MM.1S (cell line): ENCODE measurements at regions not wholly inside any gene's neighbourhood (a gene's known extent, or its start where the extent isn't known, plus 50 kb on each side); places are given as distances from the start of the nearest gene placed in this dataset.

Experiments used
- DNase-seq: peaks from one replicate; pipeline ENCODE4 v3.0.0-alpha.2; 2015
- H2AFZ ChIP-seq: fragments of 300-600 bp; sonication (generic); 2 replicates; pipeline ENCODE4 v1.6.0; 2016; ENCODE audit warnings: antibody characterized with exemption, low read length
- H3F3A ChIP-seq: fragments of 300-600 bp; sonication (generic); 2 replicates; pipeline ENCODE4 v1.6.1; 2016; ENCODE audit warnings: mild to moderate bottlenecking, antibody characterized with exemption, low read length, moderate library complexity, mixed read lengths; ENCODE audit not compliant: insufficient read depth
- H3K27ac ChIP-seq: fragments of 300-600 bp; sonication (generic); 2 replicates; pipeline ENCODE4 v1.5.1; 2016; ENCODE audit warnings: mild to moderate bottlenecking, low read length
- H3K27me3 ChIP-seq: fragments of 300-600 bp; sonication (generic); replicated peaks from 2 replicates; pipeline ENCODE4 v1.6.0; 2016; ENCODE audit warnings: low read length; ENCODE audit not compliant: insufficient read depth
- H3K36me3 ChIP-seq: fragments of 300-600 bp; sonication (generic); replicated peaks from 2 replicates; pipeline ENCODE4 v1.6.1; 2016; ENCODE audit warnings: mild to moderate bottlenecking, low read length, mixed read lengths; ENCODE audit not compliant: insufficient read depth
- H3K4me1 ChIP-seq: fragments of 300-600 bp; sonication (generic); 2 replicates; pipeline ENCODE4 v1.6.1; 2016; ENCODE audit warnings: low read length, mixed read lengths
- H3K4me2 ChIP-seq: fragments of 300-600 bp; sonication (generic); 2 replicates; pipeline ENCODE4 v1.6.0; 2016; ENCODE audit warnings: low read depth, low read length
- H3K4me3 ChIP-seq: fragments of 300-600 bp; sonication (generic); 2 replicates; pipeline ENCODE4 v1.5.1; 2016; ENCODE audit warnings: low read length, mixed read lengths
- H3K79me2 ChIP-seq: fragments of 300-600 bp; sonication (generic); 2 replicates; pipeline ENCODE4 v1.6.1; 2016; ENCODE audit warnings: mixed run types, low read length, mixed read lengths
- H3K9ac ChIP-seq: fragments of 300-600 bp; sonication (generic); 2 replicates; pipeline ENCODE4 v1.6.1; 2016; ENCODE audit warnings: low read length, mixed read lengths
- H3K9me2 ChIP-seq: fragments of 300-600 bp; sonication (generic); replicated peaks from 2 replicates; pipeline ENCODE4 v1.6.1; 2016; ENCODE audit warnings: mild to moderate bottlenecking, low read length, mixed read lengths; ENCODE audit not compliant: insufficient read depth
- H3K9me3 ChIP-seq: fragments of 300-600 bp; sonication (generic); replicated peaks from 2 replicates; pipeline ENCODE4 v1.6.1; 2016; ENCODE audit warnings: mild to moderate bottlenecking, low read length, mixed read lengths; ENCODE audit not compliant: insufficient read depth
- H4K20me1 ChIP-seq: fragments of 300-600 bp; sonication (generic); 2 replicates; pipeline ENCODE4 v1.6.1; 2016; ENCODE audit warnings: mild to moderate bottlenecking, low read length, moderate library complexity, mixed read lengths; ENCODE audit not compliant: insufficient read depth
- EZH2 ChIP-seq: fragments of 300-600 bp; sonication (generic); optimal IDR thresholded peaks from 2 replicates; pipeline ENCODE3; 2017; ENCODE audit warnings: low read depth, mild to moderate bottlenecking, antibody characterized with exemption, low read length, mixed read lengths
- EZH2phosphoT487 ChIP-seq: fragments of 300-600 bp; sonication (generic); IDR thresholded peaks from 2 replicates; pipeline ENCODE4 v1.6.1; 2018; ENCODE audit warnings: antibody characterized with exemption, low read length
- TF ChIP-seq, protein P1 (sequence below): fragments of 300-600 bp; sonication (generic); IDR thresholded peaks from 2 replicates; pipeline ENCODE4 v1.5.1; 2016; ENCODE audit warnings: antibody characterized with exemption, low read length, mixed read lengths

DNA sequence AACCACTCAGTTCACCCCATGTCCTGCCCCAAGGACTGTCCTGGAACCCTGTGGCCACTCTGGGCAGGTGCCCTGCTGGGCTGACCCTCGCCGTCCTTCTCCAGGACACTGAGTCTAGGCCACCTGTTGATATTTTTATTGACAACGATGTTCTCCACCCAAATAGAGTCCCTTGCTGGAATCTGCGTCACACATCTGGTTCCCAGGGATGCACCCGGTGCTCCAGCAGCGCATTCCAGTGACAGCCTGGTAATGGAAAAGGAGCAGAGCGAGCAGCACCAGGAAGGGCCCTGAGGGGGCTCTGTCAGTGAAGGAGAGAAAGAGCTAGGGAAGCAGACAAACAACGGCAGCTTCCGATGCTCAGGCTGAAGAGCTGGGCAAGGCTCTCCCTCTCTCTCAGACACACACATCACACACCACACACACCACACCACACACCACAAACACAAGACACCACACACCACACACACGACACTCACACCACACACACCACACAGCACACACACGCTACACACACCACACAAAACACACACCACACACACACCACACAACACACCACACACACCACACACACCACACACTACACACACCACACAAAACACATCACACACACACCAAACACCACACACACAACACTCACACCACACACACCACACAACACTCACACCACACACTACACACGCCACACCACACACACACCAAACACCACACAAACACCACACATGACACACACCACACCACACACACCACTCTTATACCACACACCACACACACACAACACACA, 117.9 kb upstream of the THBS2 start:
- Histone ChIP-seq H3K4me1 (no peaks in the 10 kb centered on the region), H3K9me2 (no peaks in the 10 kb centered on the region), H3K4me3 (no peak overlapping the region), H3K36me3 (no peaks in the 10 kb centered on the region), H4K20me1 (no peaks in the 10 kb centered on the region), H3K79me2 (no peaks in the 10 kb centered on the region), H3F3A (no peaks in the 10 kb centered on the region), H3K9me3 (no peaks in the 10 kb centered on the region), H2AFZ (no peak overlapping the region), H3K27me3 (no peaks in the 10 kb centered on the region), H3K27ac (no peak overlapping the region), H3K4me2 (no peak overlapping the region), H3K9ac (no peak overlapping the region)
- TF ChIP-seq EZH2 (no peak), EZH2phosphoT487 (no peak)
- TF ChIP-seq, protein P1, sequence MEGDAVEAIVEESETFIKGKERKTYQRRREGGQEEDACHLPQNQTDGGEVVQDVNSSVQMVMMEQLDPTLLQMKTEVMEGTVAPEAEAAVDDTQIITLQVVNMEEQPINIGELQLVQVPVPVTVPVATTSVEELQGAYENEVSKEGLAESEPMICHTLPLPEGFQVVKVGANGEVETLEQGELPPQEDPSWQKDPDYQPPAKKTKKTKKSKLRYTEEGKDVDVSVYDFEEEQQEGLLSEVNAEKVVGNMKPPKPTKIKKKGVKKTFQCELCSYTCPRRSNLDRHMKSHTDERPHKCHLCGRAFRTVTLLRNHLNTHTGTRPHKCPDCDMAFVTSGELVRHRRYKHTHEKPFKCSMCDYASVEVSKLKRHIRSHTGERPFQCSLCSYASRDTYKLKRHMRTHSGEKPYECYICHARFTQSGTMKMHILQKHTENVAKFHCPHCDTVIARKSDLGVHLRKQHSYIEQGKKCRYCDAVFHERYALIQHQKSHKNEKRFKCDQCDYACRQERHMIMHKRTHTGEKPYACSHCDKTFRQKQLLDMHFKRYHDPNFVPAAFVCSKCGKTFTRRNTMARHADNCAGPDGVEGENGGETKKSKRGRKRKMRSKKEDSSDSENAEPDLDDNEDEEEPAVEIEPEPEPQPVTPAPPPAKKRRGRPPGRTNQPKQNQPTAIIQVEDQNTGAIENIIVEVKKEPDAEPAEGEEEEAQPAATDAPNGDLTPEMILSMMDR: no peak
- DNase-seq: no peak

DNA sequence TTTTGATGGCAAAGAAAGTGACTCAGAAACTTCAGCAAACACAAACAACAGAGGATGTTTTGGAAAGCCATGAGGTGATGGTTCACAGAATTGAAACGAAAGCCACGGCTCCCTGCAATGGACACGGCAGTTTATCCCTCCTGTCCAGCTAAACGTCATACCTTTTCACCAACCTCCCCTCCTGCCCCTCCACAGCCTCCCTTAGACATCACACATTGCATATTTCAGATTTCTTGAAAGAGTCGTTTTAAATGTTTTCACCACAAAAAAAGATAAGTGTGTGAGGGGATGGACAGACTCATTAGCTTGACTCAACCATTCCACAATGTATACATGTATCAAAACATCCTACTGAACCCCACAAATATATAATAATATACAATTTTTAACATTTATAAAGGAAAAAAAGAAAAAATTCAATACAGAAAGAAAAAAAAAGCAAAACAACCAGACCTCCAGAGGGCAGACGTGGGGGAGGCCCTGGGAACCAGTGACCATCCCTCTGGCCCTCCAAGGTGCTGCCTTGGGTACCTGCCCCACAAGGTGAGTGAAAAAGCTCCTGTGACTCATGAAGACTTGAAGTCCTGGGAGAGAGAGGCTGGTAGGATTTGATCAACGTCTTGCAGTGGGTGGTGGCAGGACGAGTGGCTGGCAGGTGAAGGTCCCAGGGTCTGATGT, 117.2 kb upstream of the THBS2 start:
- no peak for TF ChIP-seq EZH2
- no peak for TF ChIP-seq EZH2phosphoT487
- TF ChIP-seq, protein P1: no peak
- no peaks in the 10 kb centered on the region for H3K79me2 ChIP-seq
- no peaks in the 10 kb centered on the region for H3K27me3 ChIP-seq
- no peaks in the 10 kb centered on the region for H3K9me3 ChIP-seq
- no peaks in the 10 kb centered on the region for H3F3A ChIP-seq
- no peaks in the 10 kb centered on the region for H3K36me3 ChIP-seq
- no peaks in the 10 kb centered on the region for H3K9me2 ChIP-seq
- no peak overlapping the region for H3K9ac ChIP-seq
- H3K27ac ChIP-seq: no peak overlapping the region
- no peaks in the 10 kb centered on the region for H4K20me1 ChIP-seq
- H3K4me1 ChIP-seq: no peaks in the 10 kb centered on the region
- H2AFZ ChIP-seq: no peak overlapping the region
- no peak for DNase-seq
- H3K4me2 ChIP-seq: no peak overlapping the region
- no peak overlapping the region for H3K4me3 ChIP-seq

DNA sequence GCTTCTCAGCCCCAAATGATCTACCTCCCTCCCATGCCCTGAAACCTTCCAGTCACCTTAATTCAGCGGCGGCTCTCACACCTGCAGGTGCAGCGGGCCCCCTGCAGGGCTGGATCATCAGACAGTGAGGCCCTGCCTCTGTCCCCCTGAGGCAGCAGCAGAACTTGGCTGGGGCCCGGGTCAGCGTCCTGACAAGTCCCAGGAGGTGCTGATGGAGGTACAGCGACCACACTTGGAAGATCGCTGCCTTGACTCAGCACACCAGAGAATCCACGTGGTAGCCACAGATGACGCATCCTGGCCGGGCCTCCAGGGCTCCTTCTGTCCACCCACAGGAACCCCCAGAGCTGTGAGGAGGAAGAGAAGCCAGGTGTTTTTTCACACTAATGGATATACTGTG, 116.4 kb upstream of the THBS2 start:
- Histone ChIP-seq H3K9ac (no peak overlapping the region), H3K4me1 (no peaks in the 10 kb centered on the region), H3F3A (no peaks in the 10 kb centered on the region), H3K9me3 (no peaks in the 10 kb centered on the region), H3K27me3 (no peaks in the 10 kb centered on the region), H3K36me3 (no peaks in the 10 kb centered on the region), H3K9me2 (no peaks in the 10 kb centered on the region), H2AFZ (no peak overlapping the region), H3K27ac (no peak overlapping the region), H4K20me1 (no peaks in the 10 kb centered on the region), H3K4me2 (no peak overlapping the region), H3K79me2 (no peaks in the 10 kb centered on the region), H3K4me3 (no peak overlapping the region)
- DNase-seq: no peak
- TF ChIP-seq, protein P1: no peak
- TF ChIP-seq EZH2 (no peak), EZH2phosphoT487 (no peak)
